Small intestine (tissue), 7 donors: ENCODE measurements at regions not wholly inside any gene's neighbourhood (a gene's known extent, or its start where the extent isn't known, plus 50 kb on each side); places are given as distances from the start of the nearest gene placed in this dataset.
A peak's percentile ranks its signal among the peaks of the same experiment; 100 is the strongest.
"Not testable (repeated sequence)": the region's sequence is repeated elsewhere in the genome, so short reads cannot be mapped to it uniquely, and the experiment has no call there.

Experiments used
- DNase-seq, 2 donors: peaks; one replicate each; pipeline versions ENCODE4 v3.0.0 to v3.0.0-alpha.2; 2013
- FAIRE-seq: peaks from 2 replicates; lab custom pipeline; 2012; peaks lifted over from hg19 to GRCh38; lab: Jason Lieb, UNC
- H3K27ac ChIP-seq, 3 donors: one replicate each; pipeline ENCODE4 v1.5.1; 2013; ENCODE audit warnings: low read length in 2 of 3, mild to moderate bottlenecking in 2 of 3, control low read depth in 1 of 3, inconsistent platforms in 1 of 3, low read depth in 1 of 3, moderate library complexity in 1 of 3
- H3K27me3 ChIP-seq, 3 donors: one replicate each; pipeline ENCODE4 v1.6.1; 2013; ENCODE audit warnings: low read length in 3 of 3, inconsistent platforms in 1 of 3; ENCODE audit not compliant: control insufficient read depth in 3 of 3, insufficient read depth in 3 of 3
- H3K36me3 ChIP-seq, 3 donors: one replicate each; pipeline ENCODE4 v1.6.1; 2013; ENCODE audit warnings: low read length in 3 of 3, inconsistent platforms in 1 of 3, low read depth in 1 of 3, mild to moderate bottlenecking in 1 of 3, moderate library complexity in 1 of 3; ENCODE audit not compliant: control insufficient read depth in 3 of 3, insufficient read depth in 2 of 3
- H3K4me1 ChIP-seq, 3 donors: one replicate each; pipeline ENCODE4 v1.6.1; 2013; ENCODE audit warnings: low read length in 2 of 3, inconsistent platforms in 1 of 3, low read depth in 1 of 3, mild to moderate bottlenecking in 1 of 3, moderate library complexity in 1 of 3; ENCODE audit not compliant: control insufficient read depth in 3 of 3, insufficient read depth in 2 of 3
- H3K4me3 ChIP-seq, 3 donors: one replicate each; pipeline ENCODE4 v1.5.1; 2013; ENCODE audit warnings: low read length in 3 of 3, control low read depth in 1 of 3, inconsistent platforms in 1 of 3, low read depth in 1 of 3, mild to moderate bottlenecking in 1 of 3, moderate library complexity in 1 of 3
- H3K9me3 ChIP-seq, 2 donors: one replicate each; pipeline ENCODE4 v1.6.1; 2013; ENCODE audit warnings: low read depth in 1 of 2, low read length in 1 of 2; ENCODE audit not compliant: control insufficient read depth in 2 of 2, insufficient read depth in 1 of 2
- WGBS, 3 donors: extraction: QIAGEN DNeasy Blood & Tissue Kit; methylation state at CpG; one replicate each; pipeline ENCODE4 v1.1.7; 2013; 5-methylcytosine and 5-hydroxymethylcytosine counted together
- donor health status: healthy with polysubstance abuse.
- donor health status: control.
- donor health status: control.
- donor health status: Bipolar disorder and iron deficiency.
- donor health status: healthy.

DNA sequence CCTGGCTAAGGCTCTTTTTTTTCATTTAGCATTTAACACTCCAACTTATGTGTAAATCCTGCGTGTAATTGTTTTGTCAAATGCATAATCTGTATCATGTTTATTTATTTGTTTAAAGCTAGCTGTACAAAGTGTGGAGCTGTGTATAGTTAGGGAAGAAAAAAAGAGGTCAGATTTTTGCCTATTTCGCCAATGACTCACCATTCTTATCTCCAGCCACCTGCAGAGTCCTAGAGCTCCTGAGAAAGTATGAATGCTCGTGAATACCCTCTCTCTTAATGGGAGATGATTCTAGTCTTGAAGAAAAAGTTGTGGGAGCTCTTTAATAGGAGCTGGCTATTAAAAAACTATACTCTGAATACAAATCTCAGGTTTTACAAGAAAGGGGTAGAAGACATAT, 778.8 kb upstream of the SLITRK5 start:
- no peaks in the 10 kb centered on the region for H3K4me1 ChIP-seq
- no peak for FAIRE-seq

GRCh38 chr13:86900906-86901305, 770.3 kb upstream of the SLITRK5 start:
- no peaks in the 10 kb centered on the region for H3K4me1 ChIP-seq
- no peaks in the 10 kb centered on the region for H3K9me3 ChIP-seq
- FAIRE-seq (no peak), DNase-seq (no peak)
- H3K27ac ChIP-seq = no peak overlapping the region
- no peaks in the 10 kb centered on the region for H3K36me3 ChIP-seq
- WGBS, 3 donors = 6 to 52% (median 18%) methylated on average over 1 of the region's 1 CpG
- no peak overlapping the region for H3K4me3 ChIP-seq
- no peaks in the 10 kb centered on the region for H3K27me3 ChIP-seq

More for the DNA sequence above, 778.8 kb upstream of the SLITRK5 start:
- DNase-seq = no peak
- Histone ChIP-seq H3K4me3 (no peak overlapping the region), H3K27ac (no peak overlapping the region), H3K36me3 (no peaks in the 10 kb centered on the region), H3K27me3 (no peaks in the 10 kb centered on the region), H3K9me3 (no peaks in the 10 kb centered on the region)
- WGBS, 3 donors = 32 to 69% (median 47%) methylated on average over 3 of the region's 3 CpGs

GRCh38 chr13:86906127-86906874, 764.9 kb upstream of the SLITRK5 start:
- H3K36me3 ChIP-seq = no peaks in the 10 kb centered on the region
- FAIRE-seq (no peak), DNase-seq (no peak)
- H3K27me3 ChIP-seq = no peaks in the 10 kb centered on the region
- no peaks in the 10 kb centered on the region for H3K4me1 ChIP-seq
- H3K27ac ChIP-seq = no peak overlapping the region
- no peak overlapping the region for H3K4me3 ChIP-seq
- H3K9me3 ChIP-seq = no peaks in the 10 kb centered on the region
- WGBS, 3 donors = 78 to 87% (median 83%) methylated on average over 7 of the region's 7 CpGs

DNA sequence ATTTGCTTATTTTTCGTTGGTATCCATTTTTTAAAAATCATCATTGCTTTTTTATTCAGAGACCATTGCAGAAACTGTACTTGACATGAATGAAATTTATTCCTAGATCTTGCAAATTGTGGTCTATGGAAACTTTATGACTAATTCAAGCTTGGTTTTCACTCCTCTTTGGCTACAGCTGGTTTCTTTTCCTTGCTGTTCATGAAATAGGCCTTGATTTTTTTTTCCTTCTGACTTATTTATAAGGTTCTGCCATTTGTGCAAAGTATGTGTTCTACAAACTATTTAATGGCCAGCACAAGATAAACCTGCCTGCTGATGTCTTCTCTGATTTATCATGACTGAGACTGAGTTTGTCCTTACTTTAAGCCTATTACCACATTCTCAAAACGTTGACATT, 764.0 kb upstream of the SLITRK5 start:
- FAIRE-seq = no peak
- WGBS, 3 donors = 28 to 42% (median 33%) methylated on average over 2 of the region's 2 CpGs
- no peaks in the 10 kb centered on the region for H3K4me1 ChIP-seq
- no peak for DNase-seq
- no peak overlapping the region for H3K27ac ChIP-seq
- no peaks in the 10 kb centered on the region for H3K9me3 ChIP-seq
- H3K4me3 ChIP-seq = no peak overlapping the region
- H3K27me3 ChIP-seq = no peaks in the 10 kb centered on the region
- H3K36me3 ChIP-seq = no peaks in the 10 kb centered on the region

DNA sequence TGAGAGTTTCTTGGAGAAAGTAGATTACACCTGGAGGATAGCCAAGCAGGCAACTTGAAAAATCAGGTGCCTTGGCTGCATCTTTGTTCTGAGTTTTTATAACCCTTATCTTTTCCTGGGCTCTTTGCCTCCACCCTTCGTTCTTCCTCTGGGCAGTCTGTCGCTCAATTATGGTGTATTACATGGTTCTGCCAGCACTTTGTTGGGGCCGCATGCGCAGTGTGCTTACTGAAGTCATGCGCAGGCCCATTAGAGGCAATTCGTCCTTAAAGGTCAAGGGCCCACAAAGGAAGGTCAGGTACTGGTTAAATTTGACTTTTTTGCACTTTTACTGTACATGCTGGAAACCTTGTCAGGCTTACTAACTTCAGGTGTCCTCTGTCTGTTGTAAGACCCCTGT, 761.9 kb upstream of the SLITRK5 start:
- Histone ChIP-seq H3K36me3 (no peaks in the 10 kb centered on the region), H3K4me3 (no peak overlapping the region), H3K9me3 (no peaks in the 10 kb centered on the region), H3K27me3 (no peaks in the 10 kb centered on the region), H3K27ac (no peak overlapping the region), H3K4me1 (no peaks in the 10 kb centered on the region)
- peak in 1 of 2 donors; percentile 75 for DNase-seq
- no peak for FAIRE-seq
- WGBS, 3 donors = 22 to 65% (median 35%) methylated on average over 6 of the region's 6 CpGs

DNA sequence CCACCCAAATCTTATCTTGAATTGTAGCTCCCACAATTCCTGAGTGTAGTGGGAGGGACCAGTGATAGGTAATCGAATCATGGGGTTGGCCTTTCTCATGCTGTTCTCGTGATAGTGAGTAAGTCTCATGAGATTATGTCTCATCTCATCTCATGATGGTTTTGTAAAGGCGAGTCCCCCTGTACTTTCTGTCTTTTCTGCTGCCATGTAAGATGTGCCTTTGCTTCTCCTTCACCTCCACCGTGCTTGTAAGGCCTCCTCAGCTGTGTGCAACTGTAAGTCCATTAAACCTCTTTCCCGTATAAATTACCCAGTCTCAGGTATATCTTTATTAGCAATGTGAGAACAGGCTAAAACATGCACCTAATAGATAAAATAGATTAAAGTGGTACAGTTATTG, 756.4 kb upstream of the SLITRK5 start:
- no peaks in the 10 kb centered on the region for H3K9me3 ChIP-seq
- H3K36me3 ChIP-seq = no peaks in the 10 kb centered on the region
- no peak for DNase-seq
- no peak overlapping the region for H3K4me3 ChIP-seq
- no peaks in the 10 kb centered on the region for H3K27me3 ChIP-seq
- no peak for FAIRE-seq
- 82 to 87% (median 85%) methylated on average over 5 of the region's 5 CpGs for WGBS, 3 donors
- no peaks in the 10 kb centered on the region for H3K4me1 ChIP-seq
- H3K27ac ChIP-seq = no peak overlapping the region

DNA sequence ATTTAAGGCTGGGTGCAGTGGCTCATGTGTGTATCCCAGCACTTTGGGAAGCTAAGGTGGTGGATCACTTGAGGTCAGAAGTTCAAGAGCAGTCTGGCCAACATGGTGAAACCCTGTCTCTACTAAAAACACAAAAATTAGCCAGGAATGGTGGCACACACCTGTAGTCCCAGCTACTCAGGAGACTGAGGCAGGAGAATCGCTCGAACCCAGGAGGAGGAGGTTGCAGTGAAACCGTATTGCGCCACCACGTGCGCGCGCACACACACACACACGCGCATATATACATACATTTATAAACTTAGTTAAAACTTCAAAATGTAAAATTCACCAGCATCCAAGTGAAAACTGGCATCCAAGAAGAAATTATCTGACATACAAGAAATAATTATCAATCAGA, 753.7 kb upstream of the SLITRK5 start:
- DNase-seq, H3K27ac ChIP-seq, H3K36me3 ChIP-seq, H3K27me3 ChIP-seq, H3K4me1 ChIP-seq, H3K4me3 ChIP-seq, FAIRE-seq, H3K9me3 ChIP-seq: not testable (repeated sequence)
- 92 to 97% (median 97%) methylated on average over 10 of the region's 10 CpGs for WGBS, 3 donors

DNA sequence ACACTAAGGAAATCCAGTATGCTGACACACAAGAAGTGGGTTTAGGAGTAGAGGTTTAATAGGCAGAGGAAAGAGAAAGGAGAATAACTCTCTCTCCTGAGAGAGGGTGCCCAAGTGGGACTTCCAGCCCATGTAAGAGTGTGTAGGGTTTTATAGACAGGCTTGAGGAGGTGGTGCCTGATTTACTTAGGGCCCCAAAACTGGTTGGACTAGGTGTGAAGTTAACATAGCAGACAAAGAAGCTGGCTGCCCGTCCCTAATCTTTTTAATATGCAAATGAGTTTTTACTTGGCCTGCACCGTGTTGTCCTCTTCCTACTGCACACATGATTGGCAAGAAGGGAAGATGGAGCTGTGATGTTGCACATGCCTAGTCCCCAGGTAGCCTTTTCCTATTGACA, 752.5 kb upstream of the SLITRK5 start:
- no peak overlapping the region for H3K4me3 ChIP-seq
- no peak overlapping the region for H3K27ac ChIP-seq
- no peaks in the 10 kb centered on the region for H3K36me3 ChIP-seq
- WGBS, 3 donors = 25 to 49% (median 39%) methylated on average over 2 of the region's 2 CpGs
- no peaks in the 10 kb centered on the region for H3K27me3 ChIP-seq
- no peaks in the 10 kb centered on the region for H3K9me3 ChIP-seq
- FAIRE-seq (no peak), DNase-seq (no peak)
- no peaks in the 10 kb centered on the region for H3K4me1 ChIP-seq

DNA sequence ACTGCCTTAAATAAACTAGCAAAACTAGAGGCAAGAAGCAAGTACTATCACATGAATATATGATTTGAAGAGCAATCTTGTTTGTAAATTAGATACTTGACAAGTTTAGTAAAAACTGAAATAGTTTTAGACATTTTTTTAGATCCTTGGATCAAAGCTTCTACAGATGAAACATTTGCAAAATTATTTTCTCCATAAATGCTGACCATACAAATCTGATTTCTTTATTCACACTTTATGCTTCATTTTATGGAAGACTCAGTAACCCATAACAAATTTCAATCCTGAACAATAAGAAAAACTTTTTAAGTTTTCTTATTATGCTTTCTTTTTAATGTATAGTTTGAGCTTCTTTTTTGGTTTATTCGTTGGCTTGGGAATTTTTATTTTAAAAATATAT, 750.2 kb upstream of the SLITRK5 start:
- WGBS, 3 donors = 69 to 82% (median 69%) methylated on average over 1 of the region's 1 CpG
- Histone ChIP-seq H3K9me3 (no peaks in the 10 kb centered on the region), H3K4me1 (no peaks in the 10 kb centered on the region), H3K27ac (no peak overlapping the region), H3K4me3 (no peak overlapping the region), H3K36me3 (no peaks in the 10 kb centered on the region), H3K27me3 (no peaks in the 10 kb centered on the region)
- peak; percentile 79 for FAIRE-seq
- DNase-seq = no peak
